Activated B cell treated with CpG ODN at 0.5 μM for 24 hours (primary cell): ENCODE measurements at regions not wholly inside any gene's neighbourhood (a gene's known extent, or its start where the extent isn't known, plus 50 kb on each side); places are given as distances from the start of the nearest gene placed in this dataset.
"Not testable (repeated sequence)": the region's sequence is repeated elsewhere in the genome, so short reads cannot be mapped to it uniquely, and the experiment has no call there.

Experiments used
- ATAC-seq: fragments of 200-7000 bp; cut with Tn5 transposase; one replicate; pipeline ENCODE4 v1.10.0; 2021; ENCODE audit warnings: low read depth, mild to moderate bottlenecking, moderate library complexity
- CTCF ChIA-PET: fragments of 350-600 bp; sonication (Branson Sonifier 250); formaldehyde crosslinking; loops from one replicate; lab custom pipeline; 2021; ENCODE audit warnings: antibody characterized with exemption; lab: Charles Lee
- POLR2A ChIA-PET: fragments of 350-600 bp; sonication (Branson Sonifier 250); formaldehyde crosslinking; loops from one replicate; lab custom pipeline; 2021; ENCODE audit warnings: antibody characterized with exemption; lab: Charles Lee
- DNase-seq: peaks from one replicate; pipeline ENCODE4 v3.0.0; 2022
- H3K27ac Mint-ChIP-seq: one replicate; pipeline ENCODE4 v1.8.0; 2020; ENCODE audit warnings: mixed read lengths
- H3K27me3 Mint-ChIP-seq: one replicate; pipeline ENCODE4 v1.8.0; 2021; ENCODE audit warnings: mixed read lengths
- H3K36me3 Mint-ChIP-seq: one replicate; pipeline ENCODE4 v1.8.0; 2021; ENCODE audit warnings: low read depth, mixed read lengths
- H3K4me1 Mint-ChIP-seq: one replicate; pipeline ENCODE4 v1.8.0; 2021; ENCODE audit warnings: mixed read lengths
- H3K4me3 Mint-ChIP-seq: one replicate; pipeline ENCODE4 v1.8.0; 2020; ENCODE audit warnings: mild to moderate bottlenecking, mixed read lengths
- H3K9me3 Mint-ChIP-seq: one replicate; pipeline ENCODE4 v1.8.0; 2020; ENCODE audit warnings: mixed read lengths
- intact Hi-C: fragments of 100-400 bp; cut with micrococcal nuclease; formaldehyde crosslinking; loops from one replicate; pipeline ENCODE4 v1.15.1; 2024
- TF ChIP-seq, protein P1 (sequence below): fragments of 200-600 bp; IDR thresholded peaks from one replicate; pipeline ENCODE4 v1.8.0; 2022; ENCODE audit warnings: antibody characterized with exemption, mild to moderate bottlenecking

GRCh38 chr1:99424087-99424486 lies 159.8 kb downstream of the PLPPR4 start:
- ChIA-PET CTCF (no interaction called here), POLR2A (no interaction called here)
- intact Hi-C loops, result no loop called here
- ATAC-seq, result no peak
- no peaks in the 10 kb centered on the region for H3K27me3 Mint-ChIP-seq
- DNase-seq, result no peak
- H3K27ac Mint-ChIP-seq, result no peak overlapping the region
- no peaks in the 10 kb centered on the region for H3K36me3 Mint-ChIP-seq
- H3K4me3 Mint-ChIP-seq, result no peak overlapping the region
- H3K4me1 Mint-ChIP-seq, result no peaks in the 10 kb centered on the region
- no peaks in the 10 kb centered on the region for H3K9me3 Mint-ChIP-seq
- TF ChIP-seq, protein P1, sequence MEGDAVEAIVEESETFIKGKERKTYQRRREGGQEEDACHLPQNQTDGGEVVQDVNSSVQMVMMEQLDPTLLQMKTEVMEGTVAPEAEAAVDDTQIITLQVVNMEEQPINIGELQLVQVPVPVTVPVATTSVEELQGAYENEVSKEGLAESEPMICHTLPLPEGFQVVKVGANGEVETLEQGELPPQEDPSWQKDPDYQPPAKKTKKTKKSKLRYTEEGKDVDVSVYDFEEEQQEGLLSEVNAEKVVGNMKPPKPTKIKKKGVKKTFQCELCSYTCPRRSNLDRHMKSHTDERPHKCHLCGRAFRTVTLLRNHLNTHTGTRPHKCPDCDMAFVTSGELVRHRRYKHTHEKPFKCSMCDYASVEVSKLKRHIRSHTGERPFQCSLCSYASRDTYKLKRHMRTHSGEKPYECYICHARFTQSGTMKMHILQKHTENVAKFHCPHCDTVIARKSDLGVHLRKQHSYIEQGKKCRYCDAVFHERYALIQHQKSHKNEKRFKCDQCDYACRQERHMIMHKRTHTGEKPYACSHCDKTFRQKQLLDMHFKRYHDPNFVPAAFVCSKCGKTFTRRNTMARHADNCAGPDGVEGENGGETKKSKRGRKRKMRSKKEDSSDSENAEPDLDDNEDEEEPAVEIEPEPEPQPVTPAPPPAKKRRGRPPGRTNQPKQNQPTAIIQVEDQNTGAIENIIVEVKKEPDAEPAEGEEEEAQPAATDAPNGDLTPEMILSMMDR, result no peak

- intact Hi-C loops, result no loop called here
- ATAC-seq, result no peak
- no peak for DNase-seq
- no peak overlapping the region for H3K27ac Mint-ChIP-seq
- H3K27me3 Mint-ChIP-seq, result no peaks in the 10 kb centered on the region
- H3K9me3 Mint-ChIP-seq, result no peaks in the 10 kb centered on the region
- CTCF ChIA-PET, result no interaction called here
- H3K4me1 Mint-ChIP-seq, result no peaks in the 10 kb centered on the region
- POLR2A ChIA-PET, result no interaction called here
- no peaks in the 10 kb centered on the region for H3K36me3 Mint-ChIP-seq
- TF ChIP-seq, protein P1, result no peak
- H3K4me3 Mint-ChIP-seq, result no peak overlapping the region
These were observed 165.5 kb downstream of the PLPPR4 start for GRCh38 chr1:99429754-99430153.

DNA sequence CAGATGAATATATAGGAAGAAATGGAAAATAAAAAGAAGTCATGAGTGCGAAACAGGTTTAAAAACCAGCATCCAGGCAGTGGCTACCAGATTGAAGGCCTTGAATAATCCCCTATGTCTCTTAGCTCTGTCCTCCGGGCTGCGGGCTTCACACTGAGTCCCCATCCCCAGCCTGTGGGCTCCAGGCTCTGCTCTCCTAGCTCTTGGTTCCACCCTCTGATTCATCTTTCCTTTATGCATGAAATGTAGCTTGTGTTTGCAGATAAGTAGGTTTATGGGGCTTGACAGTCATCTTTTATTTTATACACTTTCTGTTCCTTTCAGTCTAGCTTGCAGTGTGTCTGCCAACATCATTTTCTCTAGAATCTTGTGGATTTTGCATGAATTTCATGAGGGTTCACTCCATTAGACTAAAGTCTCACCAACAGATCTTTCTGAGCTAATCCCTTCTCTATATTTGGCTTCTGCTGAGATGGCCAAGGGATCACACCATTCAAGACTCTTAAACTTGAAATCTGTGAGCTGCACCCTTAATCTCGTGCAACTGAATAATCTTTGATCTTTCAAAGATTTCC lies 174.5 kb downstream of the PLPPR4 start:
- Mint-ChIP-seq H3K27ac (no peak overlapping the region), H3K4me1 (no peaks in the 10 kb centered on the region), H3K9me3 (no peaks in the 10 kb centered on the region), H3K27me3 (no peaks in the 10 kb centered on the region), H3K36me3 (no peaks in the 10 kb centered on the region), H3K4me3 (no peak overlapping the region)
- POLR2A ChIA-PET, result no interaction called here
- TF ChIP-seq, protein P1, result no peak
- no peak for ATAC-seq
- no peak for DNase-seq
- CTCF ChIA-PET, result no interaction called here
- intact Hi-C loops, result no loop called here

DNA sequence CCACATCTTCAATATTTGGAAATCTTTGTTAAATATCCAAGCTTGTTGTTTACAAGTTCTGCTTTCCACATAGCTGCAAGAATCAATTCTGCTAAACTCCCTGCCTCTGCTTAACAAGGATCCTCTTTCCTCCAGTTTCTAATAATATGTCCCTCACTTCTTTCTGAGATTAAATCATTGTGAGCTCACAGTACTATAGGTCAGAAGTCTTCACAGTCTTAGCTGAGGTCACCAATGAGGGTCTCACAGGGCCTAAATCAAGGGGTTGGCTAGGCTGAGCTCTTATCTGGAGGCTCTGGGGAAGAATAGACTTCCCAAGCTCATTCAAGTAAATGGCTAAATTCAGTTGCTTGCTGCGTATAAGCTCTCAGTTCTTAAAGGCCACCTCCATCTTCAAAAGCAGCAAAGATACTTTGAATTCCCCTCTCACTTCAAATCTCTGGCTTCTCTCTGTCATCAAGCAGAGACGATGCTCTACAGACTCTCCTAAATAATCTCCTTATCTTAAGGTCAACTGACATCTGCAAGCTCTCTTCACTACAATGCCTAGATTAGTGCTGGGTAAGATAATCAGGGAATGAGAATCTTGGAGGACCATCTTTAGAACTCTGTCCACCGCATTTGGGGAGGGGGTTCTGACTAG lies 175.3 kb downstream of the PLPPR4 start:
- H3K27ac Mint-ChIP-seq, result no peak overlapping the region
- POLR2A ChIA-PET, result no interaction called here
- TF ChIP-seq, protein P1, result no peak
- H3K4me1 Mint-ChIP-seq, result no peaks in the 10 kb centered on the region
- CTCF ChIA-PET, result interaction anchor here (1.1 kb wide), 1 partner anchor 42 kb away, joined by 3 read pairs; no protein-coding TSS in a partner anchor
- ATAC-seq, result no peak
- no peak overlapping the region for H3K4me3 Mint-ChIP-seq
- H3K27me3 Mint-ChIP-seq, result no peaks in the 10 kb centered on the region
- intact Hi-C loops, result no loop called here
- H3K36me3 Mint-ChIP-seq, result no peaks in the 10 kb centered on the region
- no peaks in the 10 kb centered on the region for H3K9me3 Mint-ChIP-seq
- DNase-seq, result no peak

GRCh38 chr1:99441299-99442095 lies 177.2 kb downstream of the PLPPR4 start:
- intact Hi-C loops, result no loop called here
- H3K27me3 Mint-ChIP-seq, result no peaks in the 10 kb centered on the region
- H3K27ac Mint-ChIP-seq, result no peak overlapping the region
- TF ChIP-seq, protein P1, result no peak
- no peaks in the 10 kb centered on the region for H3K4me1 Mint-ChIP-seq
- no peaks in the 10 kb centered on the region for H3K9me3 Mint-ChIP-seq
- DNase-seq, result no peak
- ChIA-PET POLR2A (no interaction called here), CTCF (no interaction called here)
- H3K36me3 Mint-ChIP-seq, result no peaks in the 10 kb centered on the region
- H3K4me3 Mint-ChIP-seq, result no peak overlapping the region
- ATAC-seq, result no peak

DNA sequence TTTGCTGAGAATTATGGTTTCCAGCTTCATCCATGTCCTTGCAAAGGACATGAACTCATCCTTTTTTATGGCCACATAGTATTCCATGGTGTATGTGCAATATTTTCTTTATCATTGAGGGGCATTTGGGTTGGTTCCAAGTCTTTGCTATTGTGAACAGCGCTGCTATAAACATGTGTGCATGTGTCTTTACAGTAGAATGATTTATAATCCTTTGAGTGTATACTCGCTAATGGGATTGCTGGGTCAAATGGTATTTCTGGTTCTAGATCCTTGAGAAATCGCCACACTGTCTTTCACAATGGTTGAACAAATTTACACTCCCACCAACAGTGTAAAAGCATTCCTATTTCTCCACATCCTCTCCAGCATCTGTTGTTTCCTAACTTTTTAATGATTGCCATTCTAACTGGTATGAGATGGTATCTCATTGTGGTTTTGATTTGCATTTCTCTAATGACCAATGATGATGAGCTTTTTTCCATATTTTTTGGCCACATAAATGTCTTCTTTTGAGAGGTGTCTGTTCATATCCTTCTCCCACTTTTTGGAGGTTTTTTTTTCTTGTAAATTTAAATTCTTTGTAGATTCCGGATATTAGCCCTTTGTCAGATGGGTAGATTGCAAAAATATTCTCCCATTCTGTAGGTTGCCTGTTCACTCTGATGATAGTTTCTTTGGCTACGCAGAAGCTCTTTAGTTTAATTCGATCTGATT lies 180.1 kb downstream of the PLPPR4 start:
- CTCF ChIA-PET, H3K4me1 Mint-ChIP-seq, H3K36me3 Mint-ChIP-seq, intact Hi-C loops, H3K4me3 Mint-ChIP-seq, H3K27me3 Mint-ChIP-seq, ATAC-seq, DNase-seq, H3K27ac Mint-ChIP-seq, H3K9me3 Mint-ChIP-seq, POLR2A ChIA-PET: not testable (repeated sequence)
